GM18870 (cell line): ENCODE measurements at regions not wholly inside any gene's neighbourhood (a gene's known extent, or its start where the extent isn't known, plus 50 kb on each side); places are given as distances from the start of the nearest gene placed in this dataset.

Experiments
- ATAC-seq: cut with Tn5 transposase; IDR thresholded peaks from one replicate; pipeline ENCODE4 v1.9.1; 2021; ENCODE audit warnings: moderate library complexity; ENCODE audit not compliant: unreplicated experiment

GRCh38 chr13:60282708-60283107 lies 114.3 kb upstream of the TDRD3 start:
- ATAC-seq, result no peak

GRCh38 chr13:60286707-60287106 lies 110.3 kb upstream of the TDRD3 start:
- no peak for ATAC-seq

- no peak for ATAC-seq
Observed at GRCh38 chr13:60288569-60288968, 108.5 kb upstream of the TDRD3 start.

GRCh38 chr13:60303166-60303565 lies 93.9 kb upstream of the TDRD3 start:
- ATAC-seq, result no peak

- ATAC-seq, result no peak
Observed at GRCh38 chr13:60311527-60311926, 85.5 kb upstream of the TDRD3 start.

- no peak for ATAC-seq
Observed at GRCh38 chr13:60312851-60313505, 84.0 kb upstream of the TDRD3 start.

GRCh38 chr13:60318186-60318585 lies 78.8 kb upstream of the TDRD3 start:
- no peak for ATAC-seq

- no peak for ATAC-seq
Observed at GRCh38 chr13:60324131-60324530, 72.9 kb upstream of the TDRD3 start.

- ATAC-seq, result no peak
Observed at GRCh38 chr13:60326273-60326672, 70.7 kb upstream of the TDRD3 start.

- no peak for ATAC-seq
Observed at GRCh38 chr13:60327511-60327910, 69.5 kb upstream of the TDRD3 start.

- ATAC-seq, result no peak
Observed at GRCh38 chr13:60328073-60328472, 68.9 kb upstream of the TDRD3 start.

- ATAC-seq, result peak; percentile 57
Observed at GRCh38 chr13:60329221-60329923, 67.6 kb upstream of the TDRD3 start.

- ATAC-seq, result no peak
Observed at GRCh38 chr13:60331249-60332012, 65.6 kb upstream of the TDRD3 start.

- no peak for ATAC-seq
Observed at GRCh38 chr13:60332682-60333081, 64.3 kb upstream of the TDRD3 start.

- ATAC-seq, result no peak
Observed at GRCh38 chr13:60334310-60334709, 62.7 kb upstream of the TDRD3 start.

- ATAC-seq, result no peak
Observed at GRCh38 chr13:60335531-60335930, 61.5 kb upstream of the TDRD3 start.

GRCh38 chr13:60338754-60339153 lies 58.3 kb upstream of the TDRD3 start:
- ATAC-seq, result no peak

- no peak for ATAC-seq
Observed at GRCh38 chr13:60343978-60344377, 53.0 kb upstream of the TDRD3 start.

- no peak for ATAC-seq
Observed at GRCh38 chr13:60347174-60347573, 49.8 kb upstream of the TDRD3 start.
